MM.1S (cell line): ENCODE measurements at regions not wholly inside any gene's neighbourhood (a gene's known extent, or its start where the extent isn't known, plus 50 kb on each side); places are given as distances from the start of the nearest gene placed in this dataset.

Source experiments
- CTCF ChIP-seq: fragments of 300-600 bp; sonication (generic); IDR thresholded peaks from 2 replicates; pipeline ENCODE4 v1.5.1; 2016; ENCODE audit warnings: antibody characterized with exemption, low read length, mixed read lengths
- EZH2 ChIP-seq: fragments of 300-600 bp; sonication (generic); optimal IDR thresholded peaks from 2 replicates; pipeline ENCODE3; 2017; ENCODE audit warnings: low read depth, mild to moderate bottlenecking, antibody characterized with exemption, low read length, mixed read lengths
- EZH2phosphoT487 ChIP-seq: fragments of 300-600 bp; sonication (generic); IDR thresholded peaks from 2 replicates; pipeline ENCODE4 v1.6.1; 2018; ENCODE audit warnings: antibody characterized with exemption, low read length

GRCh38 chr14:29039171-29039570, 272.6 kb downstream of the FOXG1 start:
- no peak for TF ChIP-seq CTCF
- no peak for TF ChIP-seq EZH2
- TF ChIP-seq EZH2phosphoT487 = no peak
